ENCODE measurements at regions not wholly inside any gene's neighbourhood (a gene's known extent, or its start where the extent isn't known, plus 50 kb on each side); places are given as distances from the start of the nearest gene placed in this dataset.

DNA sequence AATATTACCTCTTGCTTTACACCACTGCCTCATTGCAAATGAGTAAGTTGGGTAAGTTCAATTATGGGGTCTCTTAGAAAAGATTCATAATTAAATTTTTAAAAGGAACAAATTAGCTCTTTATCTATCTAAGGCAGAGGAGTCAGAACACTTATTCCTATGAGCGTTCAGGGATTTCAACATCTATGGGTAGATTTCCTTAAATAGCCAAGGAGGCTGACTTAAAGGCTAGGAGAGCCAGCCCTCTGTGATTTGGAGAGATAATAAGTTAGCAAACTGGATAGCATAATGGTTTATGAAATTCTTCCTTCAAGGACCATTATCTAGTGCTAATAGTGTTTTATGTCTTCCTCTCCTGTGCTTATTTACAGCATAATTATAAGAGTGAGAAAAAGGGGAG lies 387.7 kb downstream of the STK39 start:
- TF ChIP-seq, protein P1, sequence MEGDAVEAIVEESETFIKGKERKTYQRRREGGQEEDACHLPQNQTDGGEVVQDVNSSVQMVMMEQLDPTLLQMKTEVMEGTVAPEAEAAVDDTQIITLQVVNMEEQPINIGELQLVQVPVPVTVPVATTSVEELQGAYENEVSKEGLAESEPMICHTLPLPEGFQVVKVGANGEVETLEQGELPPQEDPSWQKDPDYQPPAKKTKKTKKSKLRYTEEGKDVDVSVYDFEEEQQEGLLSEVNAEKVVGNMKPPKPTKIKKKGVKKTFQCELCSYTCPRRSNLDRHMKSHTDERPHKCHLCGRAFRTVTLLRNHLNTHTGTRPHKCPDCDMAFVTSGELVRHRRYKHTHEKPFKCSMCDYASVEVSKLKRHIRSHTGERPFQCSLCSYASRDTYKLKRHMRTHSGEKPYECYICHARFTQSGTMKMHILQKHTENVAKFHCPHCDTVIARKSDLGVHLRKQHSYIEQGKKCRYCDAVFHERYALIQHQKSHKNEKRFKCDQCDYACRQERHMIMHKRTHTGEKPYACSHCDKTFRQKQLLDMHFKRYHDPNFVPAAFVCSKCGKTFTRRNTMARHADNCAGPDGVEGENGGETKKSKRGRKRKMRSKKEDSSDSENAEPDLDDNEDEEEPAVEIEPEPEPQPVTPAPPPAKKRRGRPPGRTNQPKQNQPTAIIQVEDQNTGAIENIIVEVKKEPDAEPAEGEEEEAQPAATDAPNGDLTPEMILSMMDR (IDR thresholded peaks at IDR 0.05; ENCODE audit: insufficient read depth, low read depth, low read length, missing control alignments): no peak
- DNase-seq (ENCODE audit: low read depth): no peak
- no peak overlapping the region for H3K4me3 ChIP-seq (ENCODE audit: low read depth, low read length)

DNA sequence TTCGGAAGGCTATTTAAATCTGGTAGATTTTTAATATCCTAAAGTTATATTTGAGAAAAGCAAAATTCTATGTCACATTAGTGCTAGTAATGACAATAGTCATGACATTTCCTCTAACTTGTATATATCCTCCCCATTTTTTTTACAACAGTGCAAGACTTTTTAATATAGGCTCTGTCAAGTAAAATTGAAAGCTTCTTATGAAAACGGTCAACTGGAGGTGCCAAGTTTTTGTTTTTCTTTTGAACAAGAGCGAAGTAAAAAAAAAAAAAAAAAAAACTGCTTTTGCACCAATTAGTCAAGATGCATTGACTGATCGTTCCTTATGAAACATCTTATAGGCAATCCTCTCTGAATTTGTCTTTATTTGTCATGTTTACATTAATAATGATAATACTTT lies 389.3 kb downstream of the STK39 start:
- no peak for DNase-seq (ENCODE audit: low read depth)
- H3K4me3 ChIP-seq (ENCODE audit: low read depth, low read length): no peak overlapping the region
- TF ChIP-seq, protein P1 (IDR thresholded peaks at IDR 0.05; ENCODE audit: insufficient read depth, low read depth, low read length, missing control alignments): no peak

DNA sequence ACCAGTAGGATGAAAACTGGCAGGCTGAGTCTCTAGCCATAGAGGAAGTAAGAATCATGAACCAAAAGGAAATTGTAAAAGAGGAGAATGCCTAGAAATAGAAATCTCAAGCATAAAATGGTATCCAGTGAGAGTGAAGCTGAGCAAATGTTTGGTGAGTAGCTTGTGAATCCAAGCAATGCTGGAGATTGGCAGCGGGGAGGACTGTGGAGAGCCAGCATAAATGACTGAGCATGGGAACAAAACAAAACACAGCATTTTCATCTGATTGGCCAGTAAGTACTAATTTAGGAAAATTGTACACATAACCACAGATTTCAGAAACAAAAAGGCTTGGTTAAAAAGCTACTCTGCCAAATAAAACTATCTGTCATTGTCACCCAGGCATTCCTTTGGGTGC lies 390.0 kb downstream of the STK39 start:
- DNase-seq (ENCODE audit: low read depth): no peak
- TF ChIP-seq, protein P1 (IDR thresholded peaks at IDR 0.05; ENCODE audit: insufficient read depth, low read depth, low read length, missing control alignments): no peak
- H3K4me3 ChIP-seq (ENCODE audit: low read depth, low read length): no peak overlapping the region

DNA sequence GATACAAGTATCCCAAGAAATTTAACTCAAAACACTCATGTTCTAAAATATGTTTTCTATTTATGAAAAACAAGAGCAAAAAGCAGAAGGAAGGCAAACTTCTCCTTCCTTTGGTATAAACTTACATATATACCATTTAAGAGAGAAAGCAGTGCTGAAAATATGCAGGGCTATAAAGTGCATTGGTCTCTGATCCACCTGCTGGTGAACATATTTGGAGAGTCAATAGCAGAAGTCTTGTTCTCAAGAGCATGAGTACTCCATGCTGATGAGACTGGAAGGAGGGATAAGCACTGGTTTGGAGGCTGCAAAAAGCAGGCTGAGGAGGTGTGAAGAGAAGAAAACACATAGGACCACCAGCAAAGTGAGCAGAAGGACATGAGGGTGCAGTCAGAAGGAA lies 391.2 kb downstream of the STK39 start:
- TF ChIP-seq, protein P1 (IDR thresholded peaks at IDR 0.05; ENCODE audit: insufficient read depth, low read depth, low read length, missing control alignments): no peak
- no peak for DNase-seq (ENCODE audit: low read depth)
- H3K4me3 ChIP-seq (ENCODE audit: low read depth, low read length): no peak overlapping the region

DNA sequence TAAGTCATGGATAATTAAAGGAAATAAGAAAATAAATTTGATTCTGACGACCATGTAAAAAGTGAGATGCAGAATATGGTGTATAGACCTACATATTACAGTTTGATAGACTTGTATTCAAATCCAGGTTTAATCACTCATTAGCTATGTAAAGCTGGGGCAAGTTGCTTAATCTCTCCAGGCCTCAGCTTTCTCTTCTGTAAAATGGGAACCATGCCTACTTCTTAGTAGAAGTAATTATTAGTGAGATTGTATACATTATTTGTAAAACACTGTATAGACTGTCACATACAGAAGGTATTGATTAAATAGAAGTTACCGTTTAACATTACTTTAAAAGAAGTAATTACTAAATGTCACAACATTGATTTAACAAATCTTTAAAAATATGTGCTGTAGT lies 392.2 kb downstream of the STK39 start:
- TF ChIP-seq, protein P1 (IDR thresholded peaks at IDR 0.05; ENCODE audit: insufficient read depth, low read depth, low read length, missing control alignments): no peak
- no peak for DNase-seq (ENCODE audit: low read depth)
- H3K4me3 ChIP-seq (ENCODE audit: low read depth, low read length): no peak overlapping the region

DNA sequence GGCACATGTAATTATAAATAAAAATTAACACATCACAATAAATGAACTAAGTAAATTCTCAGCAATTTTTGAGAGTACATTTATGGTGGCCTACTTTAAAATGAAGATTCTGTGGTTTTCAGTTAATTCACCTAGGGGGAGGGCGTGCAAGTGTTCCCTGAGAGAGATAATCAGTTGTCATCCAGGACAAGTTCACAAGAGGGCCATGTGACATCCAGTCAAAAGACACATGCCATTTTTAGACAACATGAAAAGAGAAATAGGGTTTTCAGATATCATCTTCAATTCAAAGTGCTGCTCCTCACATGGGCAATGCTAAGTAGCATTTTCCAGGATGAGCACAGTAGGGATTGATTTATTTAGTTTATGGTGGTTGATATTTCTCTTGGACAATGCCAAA lies 393.7 kb downstream of the STK39 start:
- no peak overlapping the region for H3K4me3 ChIP-seq (ENCODE audit: low read depth, low read length)
- TF ChIP-seq, protein P1 (IDR thresholded peaks at IDR 0.05; ENCODE audit: insufficient read depth, low read depth, low read length, missing control alignments): no peak
- DNase-seq (ENCODE audit: low read depth): no peak

DNA sequence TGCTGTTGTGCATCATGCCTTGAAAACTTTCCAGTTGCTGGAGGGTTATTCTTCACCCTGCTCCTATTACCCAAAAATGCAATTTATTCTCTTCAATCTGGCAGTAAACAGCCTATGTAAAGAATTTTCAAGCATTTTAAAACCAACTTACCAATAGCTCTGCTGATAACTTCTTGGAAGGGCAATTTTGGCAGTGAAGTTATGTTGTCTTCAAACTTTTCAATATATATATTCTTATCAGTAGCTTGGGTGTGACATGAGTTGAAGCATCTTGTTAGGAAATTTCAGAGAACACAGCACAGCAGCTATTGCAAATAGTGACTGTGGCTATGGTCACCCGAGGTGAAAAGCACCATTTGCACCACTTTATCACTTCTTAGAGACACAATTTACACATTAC lies 395.5 kb downstream of the STK39 start:
- DNase-seq (ENCODE audit: low read depth): no peak
- TF ChIP-seq, protein P1 (IDR thresholded peaks at IDR 0.05; ENCODE audit: insufficient read depth, low read depth, low read length, missing control alignments): no peak
- H3K4me3 ChIP-seq (ENCODE audit: low read depth, low read length): no peak overlapping the region
